OCI-LY7 (cell line): ENCODE measurements at regions not wholly inside any gene's neighbourhood (a gene's known extent, or its start where the extent isn't known, plus 50 kb on each side); places are given as distances from the start of the nearest gene placed in this dataset.
A peak's percentile ranks its signal among the peaks of the same experiment; 100 is the strongest.
"Not testable (repeated sequence)": the region's sequence is repeated elsewhere in the genome, so short reads cannot be mapped to it uniquely, and the experiment has no call there.

Source experiments
- CTCF ChIP-seq: fragments of 200-600 bp; sonication (generic); conservative IDR thresholded peaks from 2 replicates; pipeline ENCODE4 v1.5.1; 2014; ENCODE audit warnings: mild to moderate bottlenecking, antibody characterized with exemption, low read length, moderate library complexity, mixed read lengths
- EZH2phosphoT487 ChIP-seq: fragments of 200-600 bp; sonication (generic); IDR thresholded peaks from 2 replicates; pipeline ENCODE4 v1.6.1; 2018; ENCODE audit warnings: low read depth, borderline replicate concordance, mild to moderate bottlenecking, mixed run types, antibody characterized with exemption, low read length, moderate library complexity, mixed read lengths

GRCh38 chr6:58181557-58182065 is 864.2 kb downstream of the PRIM2 start:
- peak; percentile 42 for TF ChIP-seq CTCF
- not testable (repeated sequence) for TF ChIP-seq EZH2phosphoT487
